ENCODE measurements at regions not wholly inside any gene's neighbourhood (a gene's known extent, or its start where the extent isn't known, plus 50 kb on each side); places are given as distances from the start of the nearest gene placed in this dataset.

DNA sequence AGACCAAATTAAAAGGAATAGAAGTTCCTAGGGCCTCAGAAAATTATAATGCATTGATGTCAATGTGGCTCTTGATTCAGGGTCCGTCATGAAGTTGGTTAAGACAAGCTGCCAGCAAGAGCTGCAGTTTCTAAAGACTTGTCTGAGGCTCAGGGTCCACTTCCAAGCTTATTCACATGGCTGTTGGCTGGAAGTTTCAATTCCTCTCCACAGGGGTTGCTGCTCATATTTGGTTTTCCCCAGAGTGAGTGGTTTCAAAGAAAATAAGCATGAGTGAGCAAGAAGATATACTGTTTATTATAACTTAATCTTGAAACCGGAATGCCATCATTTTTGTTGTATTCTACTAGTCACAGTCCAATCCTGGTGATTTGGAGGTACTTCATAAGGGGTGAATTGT, 1247.4 kb downstream of the LRFN5 start:
- no peaks in the 10 kb centered on the region; the same call in 1 of the 2 replicates for H3K4me1 ChIP-seq (ENCODE audit: insufficient read depth, low read length)
- H3K36me3 ChIP-seq (ENCODE audit: low read depth, low read length) = no peaks in the 10 kb centered on the region
- H3K27me3 ChIP-seq (ENCODE audit: low read length) = no peaks in the 10 kb centered on the region
- no peaks in the 10 kb centered on the region for H3K9me2 ChIP-seq (replicated peaks; ENCODE audit: low read length)
- H3K27ac ChIP-seq (ENCODE audit: low read length) = no peak overlapping the region
- ChIA-PET CTCF (no interaction called here), POLR2A (ENCODE audit: unreplicated experiment) (no interaction called here)
- H3K79me2 ChIP-seq (ENCODE audit: low read length) = no peaks in the 10 kb centered on the region
- no peaks in the 10 kb centered on the region for H3K9me3 ChIP-seq (ENCODE audit: low read length)
- no peak overlapping the region for H3K4me2 ChIP-seq (ENCODE audit: low read length)
- no peak overlapping the region for H3K9ac ChIP-seq (ENCODE audit: low read length)
- intact Hi-C loops (cut with micrococcal nuclease) = no loop called here
- no TSS peak for BruUV-seq (replicated peaks)
- no peaks in the 10 kb centered on the region for H4K20me1 ChIP-seq (ENCODE audit: low read length)
- DNase-seq (no peak), ATAC-seq (no peak)
- H3K4me3 ChIP-seq (ENCODE audit: low read length) = no peak overlapping the region
- no peak overlapping the region for H2AFZ ChIP-seq (ENCODE audit: low read length)
- H3F3A ChIP-seq (ENCODE audit: low read length, unreplicated experiment) = no peaks in the 10 kb centered on the region
- TF ChIP-seq EZH2phosphoT487 (IDR thresholded peaks at IDR 0.05; ENCODE audit: borderline replicate concordance, low read length) = no peak
- no peak for TF ChIP-seq EZH2 (IDR thresholded peaks at IDR 0.05; ENCODE audit: low read length, unreplicated experiment)
- TF ChIP-seq, protein P1, sequence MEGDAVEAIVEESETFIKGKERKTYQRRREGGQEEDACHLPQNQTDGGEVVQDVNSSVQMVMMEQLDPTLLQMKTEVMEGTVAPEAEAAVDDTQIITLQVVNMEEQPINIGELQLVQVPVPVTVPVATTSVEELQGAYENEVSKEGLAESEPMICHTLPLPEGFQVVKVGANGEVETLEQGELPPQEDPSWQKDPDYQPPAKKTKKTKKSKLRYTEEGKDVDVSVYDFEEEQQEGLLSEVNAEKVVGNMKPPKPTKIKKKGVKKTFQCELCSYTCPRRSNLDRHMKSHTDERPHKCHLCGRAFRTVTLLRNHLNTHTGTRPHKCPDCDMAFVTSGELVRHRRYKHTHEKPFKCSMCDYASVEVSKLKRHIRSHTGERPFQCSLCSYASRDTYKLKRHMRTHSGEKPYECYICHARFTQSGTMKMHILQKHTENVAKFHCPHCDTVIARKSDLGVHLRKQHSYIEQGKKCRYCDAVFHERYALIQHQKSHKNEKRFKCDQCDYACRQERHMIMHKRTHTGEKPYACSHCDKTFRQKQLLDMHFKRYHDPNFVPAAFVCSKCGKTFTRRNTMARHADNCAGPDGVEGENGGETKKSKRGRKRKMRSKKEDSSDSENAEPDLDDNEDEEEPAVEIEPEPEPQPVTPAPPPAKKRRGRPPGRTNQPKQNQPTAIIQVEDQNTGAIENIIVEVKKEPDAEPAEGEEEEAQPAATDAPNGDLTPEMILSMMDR (conservative IDR thresholded peaks at IDR 0.05; ENCODE audit: low read depth, low read length) = no peak

DNA sequence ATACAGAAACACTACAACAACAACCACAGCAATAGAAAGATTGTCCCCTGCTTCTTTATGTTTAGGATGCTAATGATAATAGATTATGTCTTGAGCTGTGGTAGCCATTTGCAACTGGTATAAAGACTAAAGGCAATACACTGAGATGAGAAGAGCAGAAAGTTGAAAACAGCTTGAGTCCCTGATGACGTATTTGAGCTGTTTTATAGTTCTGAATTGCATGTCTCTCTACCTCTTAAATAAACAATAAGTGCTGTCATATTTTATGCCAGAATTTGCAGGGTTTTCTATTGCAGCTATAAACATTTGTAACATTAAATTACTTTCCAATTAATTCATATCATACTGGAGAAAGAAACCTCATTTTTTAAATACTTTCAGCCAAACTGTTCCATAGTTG, 1242.0 kb downstream of the LRFN5 start:
- Histone ChIP-seq H3K27me3 (ENCODE audit: low read length) (no peaks in the 10 kb centered on the region), H3K9ac (ENCODE audit: low read length) (no peak overlapping the region), H3K4me1 (ENCODE audit: insufficient read depth, low read length) (no peaks in the 10 kb centered on the region), H4K20me1 (ENCODE audit: low read length) (no peaks in the 10 kb centered on the region), H3K36me3 (ENCODE audit: low read depth, low read length) (no peaks in the 10 kb centered on the region), H3F3A (ENCODE audit: low read length, unreplicated experiment) (no peaks in the 10 kb centered on the region), H2AFZ (ENCODE audit: low read length) (no peak overlapping the region), H3K9me2 (replicated peaks; ENCODE audit: low read length) (no peaks in the 10 kb centered on the region), H3K79me2 (ENCODE audit: low read length) (no peaks in the 10 kb centered on the region), H3K27ac (ENCODE audit: low read length) (no peak overlapping the region), H3K4me2 (ENCODE audit: low read length) (no peak overlapping the region), H3K9me3 (ENCODE audit: low read length) (no peaks in the 10 kb centered on the region), H3K4me3 (ENCODE audit: low read length) (no peak overlapping the region)
- DNase-seq (no peak), ATAC-seq (no peak)
- TF ChIP-seq EZH2phosphoT487 (IDR thresholded peaks at IDR 0.05; ENCODE audit: borderline replicate concordance, low read length) (no peak), EZH2 (IDR thresholded peaks at IDR 0.05; ENCODE audit: low read length, unreplicated experiment) (no peak)
- TF ChIP-seq, protein P1 (conservative IDR thresholded peaks at IDR 0.05; ENCODE audit: low read depth, low read length) = no peak
- no TSS peak for BruUV-seq (replicated peaks)
- intact Hi-C loops (cut with micrococcal nuclease) = no loop called here
- CTCF ChIA-PET = no interaction called here
- POLR2A ChIA-PET (ENCODE audit: unreplicated experiment) = interaction anchor here (0.6 kb wide), 1 partner anchor 1199 kb away, joined by 3 read pairs; no protein-coding TSS in a partner anchor

DNA sequence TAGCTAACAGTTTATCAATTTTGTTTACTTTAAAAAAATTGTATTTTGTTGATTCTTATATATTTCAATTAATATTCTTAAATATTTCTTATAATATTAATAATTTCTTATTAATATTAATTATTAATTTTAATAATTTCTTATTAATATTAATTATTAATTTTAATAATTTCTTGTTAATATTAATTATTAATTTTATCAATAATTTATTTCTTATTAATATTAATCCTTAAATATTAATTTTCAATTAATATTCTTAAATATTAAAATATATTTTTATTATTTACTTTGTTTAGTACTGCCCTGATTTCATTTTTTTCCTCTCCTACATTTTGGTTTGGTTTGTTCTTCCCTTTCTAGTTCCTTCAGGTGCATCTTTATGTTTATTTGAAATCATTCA, 1208.1 kb downstream of the LRFN5 start:
- Histone ChIP-seq H3K9me2 (replicated peaks; ENCODE audit: low read length) (no peaks in the 10 kb centered on the region), H3F3A (ENCODE audit: low read length, unreplicated experiment) (no peaks in the 10 kb centered on the region), H3K27ac (ENCODE audit: low read length) (peak overlapping the region; percentile 30; the same call in 1 of the 2 replicates), H3K4me2 (ENCODE audit: low read length) (no peak overlapping the region), H3K27me3 (ENCODE audit: low read length) (no peaks in the 10 kb centered on the region), H4K20me1 (ENCODE audit: low read length) (no peaks in the 10 kb centered on the region), H3K4me3 (ENCODE audit: low read length) (no peak overlapping the region), H3K36me3 (ENCODE audit: low read depth, low read length) (no peaks in the 10 kb centered on the region), H3K4me1 (ENCODE audit: insufficient read depth, low read length) (peaks cover 9% of the 10 kb centered on the region), H3K9me3 (ENCODE audit: low read length) (no peaks in the 10 kb centered on the region), H3K79me2 (ENCODE audit: low read length) (no peaks in the 10 kb centered on the region), H3K9ac (ENCODE audit: low read length) (no peak overlapping the region), H2AFZ (ENCODE audit: low read length) (no peak overlapping the region)
- TF ChIP-seq EZH2 (IDR thresholded peaks at IDR 0.05; ENCODE audit: low read length, unreplicated experiment) (no peak), EZH2phosphoT487 (IDR thresholded peaks at IDR 0.05; ENCODE audit: borderline replicate concordance, low read length) (no peak)
- TF ChIP-seq, protein P1 (conservative IDR thresholded peaks at IDR 0.05; ENCODE audit: low read depth, low read length) = no peak
- ChIA-PET POLR2A (ENCODE audit: unreplicated experiment) (no interaction called here), CTCF (no interaction called here)
- no peak for ATAC-seq
- intact Hi-C loops (cut with micrococcal nuclease) = loop anchor here (2.0 kb wide), 1 partner anchor 592 kb away; no protein-coding TSS in a partner anchor
- no TSS peak for BruUV-seq (replicated peaks)
- DNase-seq = no peak

All from PC-3 (cell line).